ENCODE measurements at regions not wholly inside any gene's neighbourhood (a gene's known extent, or its start where the extent isn't known, plus 50 kb on each side); places are given as distances from the start of the nearest gene placed in this dataset.

DNA sequence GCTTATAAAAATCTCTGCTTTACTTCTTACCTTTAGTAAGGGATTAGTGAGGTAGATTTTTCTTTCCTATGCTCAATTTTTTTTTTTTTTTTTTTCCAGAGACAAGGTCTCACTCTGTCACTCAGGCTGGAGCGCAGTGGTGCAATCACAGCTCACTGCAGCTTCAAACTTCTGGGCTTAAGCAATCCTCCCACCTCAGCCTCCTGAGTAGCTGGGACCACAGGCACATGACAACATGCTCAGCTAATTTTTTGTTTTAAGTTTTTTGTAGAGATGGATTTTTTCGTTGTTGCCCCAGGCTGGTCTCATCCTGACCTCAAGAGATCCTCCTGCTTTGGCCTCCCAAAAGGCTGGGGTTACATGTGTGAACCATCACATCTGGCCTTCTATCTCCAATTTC lies 58.9 kb upstream of the RREB1 start:
- no peak for DNase-seq
- no peak overlapping the region for H3K4me3 Mint-ChIP-seq (ENCODE audit: low read depth, unreplicated experiment)
- peaks cover 7% of the 10 kb centered on the region for H3K4me1 Mint-ChIP-seq (ENCODE audit: low read depth, unreplicated experiment)
- intact Hi-C loops (cut with micrococcal nuclease; ENCODE audit: unreplicated experiment), result no loop called here
- peaks cover 5% of the 10 kb centered on the region for H3K36me3 Mint-ChIP-seq (ENCODE audit: insufficient read depth, unreplicated experiment)
- CTCF ChIA-PET, result interaction anchor here (0.6 to 0.7 kb wide), 2 partner anchors 25 to 136 kb away, joined by 3 to 4 read pairs; no protein-coding TSS in a partner anchor
- BruUV-seq (replicated peaks), result no TSS peak
- H3K27ac Mint-ChIP-seq (ENCODE audit: unreplicated experiment), result no peak overlapping the region
- no peaks in the 10 kb centered on the region for H3K27me3 Mint-ChIP-seq (ENCODE audit: unreplicated experiment)
- TF ChIP-seq, protein P1, sequence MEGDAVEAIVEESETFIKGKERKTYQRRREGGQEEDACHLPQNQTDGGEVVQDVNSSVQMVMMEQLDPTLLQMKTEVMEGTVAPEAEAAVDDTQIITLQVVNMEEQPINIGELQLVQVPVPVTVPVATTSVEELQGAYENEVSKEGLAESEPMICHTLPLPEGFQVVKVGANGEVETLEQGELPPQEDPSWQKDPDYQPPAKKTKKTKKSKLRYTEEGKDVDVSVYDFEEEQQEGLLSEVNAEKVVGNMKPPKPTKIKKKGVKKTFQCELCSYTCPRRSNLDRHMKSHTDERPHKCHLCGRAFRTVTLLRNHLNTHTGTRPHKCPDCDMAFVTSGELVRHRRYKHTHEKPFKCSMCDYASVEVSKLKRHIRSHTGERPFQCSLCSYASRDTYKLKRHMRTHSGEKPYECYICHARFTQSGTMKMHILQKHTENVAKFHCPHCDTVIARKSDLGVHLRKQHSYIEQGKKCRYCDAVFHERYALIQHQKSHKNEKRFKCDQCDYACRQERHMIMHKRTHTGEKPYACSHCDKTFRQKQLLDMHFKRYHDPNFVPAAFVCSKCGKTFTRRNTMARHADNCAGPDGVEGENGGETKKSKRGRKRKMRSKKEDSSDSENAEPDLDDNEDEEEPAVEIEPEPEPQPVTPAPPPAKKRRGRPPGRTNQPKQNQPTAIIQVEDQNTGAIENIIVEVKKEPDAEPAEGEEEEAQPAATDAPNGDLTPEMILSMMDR (IDR thresholded peaks at IDR 0.05; ENCODE audit: unreplicated experiment), result no peak
- H3K9me3 Mint-ChIP-seq (ENCODE audit: low read depth, unreplicated experiment), result no peaks in the 10 kb centered on the region

DNA sequence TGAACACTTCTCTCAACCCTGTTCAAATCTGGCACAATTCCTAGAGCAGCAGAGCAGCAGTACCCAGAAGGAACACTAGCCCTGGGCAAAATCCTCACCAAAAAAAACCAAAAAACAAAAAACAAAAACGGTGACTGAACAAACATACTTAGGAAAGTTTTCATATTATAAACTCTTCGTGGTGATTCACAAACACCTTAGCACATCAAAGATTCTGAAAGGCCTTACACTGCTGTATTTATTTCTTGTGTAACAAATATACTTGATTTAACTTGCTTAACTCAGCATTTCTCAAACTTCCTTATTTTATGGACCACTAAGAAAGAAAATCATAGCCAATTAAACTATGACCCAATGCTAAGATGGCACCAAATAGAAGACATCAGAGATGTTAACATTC lies 57.8 kb upstream of the RREB1 start:
- Mint-ChIP-seq H3K4me3 (ENCODE audit: low read depth, unreplicated experiment) (no peak overlapping the region), H3K4me1 (ENCODE audit: low read depth, unreplicated experiment) (peaks cover 7% of the 10 kb centered on the region), H3K9me3 (ENCODE audit: low read depth, unreplicated experiment) (no peaks in the 10 kb centered on the region), H3K36me3 (ENCODE audit: insufficient read depth, unreplicated experiment) (peaks cover 5% of the 10 kb centered on the region), H3K27ac (ENCODE audit: unreplicated experiment) (peak overlapping the region; percentile 80), H3K27me3 (ENCODE audit: unreplicated experiment) (no peaks in the 10 kb centered on the region)
- intact Hi-C loops (cut with micrococcal nuclease; ENCODE audit: unreplicated experiment), result loop anchor here (5.0 to 10.0 kb wide), 3 partner anchors 92 to 225 kb away; no protein-coding TSS in a partner anchor
- TF ChIP-seq, protein P1 (IDR thresholded peaks at IDR 0.05; ENCODE audit: unreplicated experiment), result no peak
- CTCF ChIA-PET, result interaction anchor here (1.2 kb wide), 1 partner anchor 337 kb away, joined by 3 read pairs; no protein-coding TSS in a partner anchor
- no peak for DNase-seq
- BruUV-seq (replicated peaks), result no TSS peak

DNA sequence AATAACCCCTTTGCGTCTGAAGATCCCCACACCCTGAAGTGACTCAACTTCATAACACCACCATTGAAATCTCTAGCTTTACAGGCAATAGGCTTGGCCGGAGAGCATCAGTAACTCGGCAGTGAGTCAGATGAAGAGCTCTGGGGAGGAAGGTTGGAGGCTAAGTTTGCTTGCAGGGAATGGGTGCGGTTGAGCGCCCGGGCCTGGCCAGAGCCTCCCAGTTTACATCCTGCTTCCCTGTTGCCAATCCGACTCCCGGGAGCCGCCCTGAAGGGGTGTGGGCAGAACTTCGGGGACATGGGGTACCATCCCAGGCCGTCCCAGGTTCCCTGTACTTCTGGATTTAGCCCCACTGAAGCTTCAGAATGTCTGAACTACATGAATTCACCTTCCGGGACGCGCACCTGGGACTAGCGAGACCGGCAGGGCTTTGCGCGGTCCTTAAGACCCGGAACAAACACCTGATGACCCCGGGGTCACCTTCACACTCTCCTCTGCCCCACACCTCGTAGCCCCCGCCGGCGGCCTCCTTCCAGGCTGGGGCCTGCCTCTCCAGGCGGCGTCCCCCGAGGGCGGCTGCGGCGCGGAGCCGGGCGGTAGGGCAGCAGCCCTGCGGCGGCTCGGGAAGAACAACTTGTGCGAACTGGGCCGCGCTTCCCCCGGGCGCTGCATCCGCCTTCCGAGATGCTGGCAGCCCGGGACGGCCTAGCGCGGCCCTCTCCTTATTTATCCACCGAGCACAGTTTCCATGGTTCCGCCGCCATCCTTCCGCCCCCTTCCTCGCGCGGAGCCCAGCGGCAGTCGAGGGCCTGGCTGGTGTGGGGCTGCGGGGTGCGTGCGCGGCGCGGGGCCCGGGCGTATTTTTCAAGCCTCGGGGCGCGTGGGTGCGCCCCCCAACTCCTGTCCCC lies 56.6 kb upstream of the RREB1 start:
- no peaks in the 10 kb centered on the region for H3K9me3 Mint-ChIP-seq (ENCODE audit: low read depth, unreplicated experiment)
- intact Hi-C loops (cut with micrococcal nuclease; ENCODE audit: unreplicated experiment), result loop anchor here (5.0 to 10.0 kb wide), 3 partner anchors 91 to 226 kb away; no protein-coding TSS in a partner anchor
- H3K27me3 Mint-ChIP-seq (ENCODE audit: unreplicated experiment), result no peaks in the 10 kb centered on the region
- H3K4me3 Mint-ChIP-seq (ENCODE audit: low read depth, unreplicated experiment), result peak overlapping the region; percentile 60
- peak; percentile 63 for DNase-seq
- BruUV-seq (replicated peaks), result TSS peak; percentile 81
- TF ChIP-seq, protein P1 (IDR thresholded peaks at IDR 0.05; ENCODE audit: unreplicated experiment), result no peak
- H3K36me3 Mint-ChIP-seq (ENCODE audit: insufficient read depth, unreplicated experiment), result peaks cover 5% of the 10 kb centered on the region
- CTCF ChIA-PET, result interaction anchor here (1.2 kb wide), 1 partner anchor 338 kb away, joined by 3 read pairs; no protein-coding TSS in a partner anchor
- H3K27ac Mint-ChIP-seq (ENCODE audit: unreplicated experiment), result peak overlapping the region; percentile 80
- H3K4me1 Mint-ChIP-seq (ENCODE audit: low read depth, unreplicated experiment), result peaks cover 7% of the 10 kb centered on the region

DNA sequence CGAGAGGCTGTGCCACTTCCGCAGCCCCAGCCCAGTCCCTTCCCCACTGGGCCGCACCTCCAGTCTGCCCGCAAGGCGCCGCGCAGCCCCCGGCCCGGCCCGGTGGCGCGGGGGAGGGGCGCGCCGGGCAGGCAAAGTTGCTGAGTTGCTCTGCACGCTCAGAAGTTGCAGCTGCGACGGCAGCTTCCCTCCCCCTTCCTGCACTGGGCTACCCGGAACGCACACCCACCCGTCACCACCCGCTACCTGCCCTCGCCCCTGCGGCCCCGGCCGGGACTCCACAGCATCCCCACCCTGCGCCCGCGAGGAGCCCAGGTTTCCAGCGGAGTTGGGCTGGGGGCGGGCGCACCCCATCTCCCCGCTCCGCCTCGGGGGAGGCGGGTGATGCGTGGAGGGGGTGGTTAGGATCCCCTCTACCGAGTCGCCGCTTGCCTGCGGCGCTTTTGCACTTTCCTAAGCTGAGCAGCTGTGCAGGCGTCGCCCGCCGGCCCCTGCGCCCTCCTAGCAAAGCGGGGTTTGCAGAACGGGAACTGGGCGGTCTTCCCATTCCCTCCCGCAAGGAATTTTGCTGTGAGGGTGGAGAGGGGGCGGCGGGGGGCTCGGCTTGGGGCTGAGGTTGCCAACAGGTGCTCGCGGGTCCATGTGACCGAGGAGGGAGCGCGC lies 55.9 kb upstream of the RREB1 start:
- peak; percentile 45 for DNase-seq
- Mint-ChIP-seq H3K4me3 (ENCODE audit: low read depth, unreplicated experiment) (peak overlapping the region; percentile 60), H3K9me3 (ENCODE audit: low read depth, unreplicated experiment) (no peaks in the 10 kb centered on the region), H3K4me1 (ENCODE audit: low read depth, unreplicated experiment) (peaks cover 15% of the 10 kb centered on the region), H3K27me3 (ENCODE audit: unreplicated experiment) (no peaks in the 10 kb centered on the region), H3K27ac (ENCODE audit: unreplicated experiment) (no peak overlapping the region), H3K36me3 (ENCODE audit: insufficient read depth, unreplicated experiment) (peaks cover 5% of the 10 kb centered on the region)
- BruUV-seq (replicated peaks), result no TSS peak
- CTCF ChIA-PET, result no interaction called here
- TF ChIP-seq, protein P1 (IDR thresholded peaks at IDR 0.05; ENCODE audit: unreplicated experiment), result no peak
- intact Hi-C loops (cut with micrococcal nuclease; ENCODE audit: unreplicated experiment), result loop anchor here (5.0 to 10.0 kb wide), 3 partner anchors 90 to 227 kb away; no protein-coding TSS in a partner anchor

All from Calu3 (cell line).